ENCODE measurements at regions not wholly inside any gene's neighbourhood (a gene's known extent, or its start where the extent isn't known, plus 50 kb on each side); places are given as distances from the start of the nearest gene placed in this dataset.

GRCh38 chr20:62553136-62553837 is 77.5 kb upstream of the GATA5 start:
- DNase-seq (ENCODE audit: low spot score) = no peak
- no peak overlapping the region for H3K27ac ChIP-seq
- intact Hi-C loops (cut with DNase I) = no loop called here
- peaks cover 12% of the 10 kb centered on the region for H3K27me3 ChIP-seq (replicated peaks; ENCODE audit: insufficient read depth)
- peaks cover 3% of the 10 kb centered on the region for H3K4me1 ChIP-seq (replicated peaks)
- 85% methylated on average over 33 of the region's 33 CpGs for WGBS
- no peaks in the 10 kb centered on the region for H3K36me3 ChIP-seq
- H3K4me3 ChIP-seq = no peak overlapping the region
- TF ChIP-seq POLR2AphosphoS5 (IDR thresholded peaks at IDR 0.05) (no peak), CTCF (IDR thresholded peaks at IDR 0.05) (no peak), POLR2A (IDR thresholded peaks at IDR 0.05) (no peak)
- H3K9me3 ChIP-seq = no peaks in the 10 kb centered on the region

GRCh38 chr20:62553838-62554161 is 78.0 kb upstream of the GATA5 start:
- H3K27ac ChIP-seq = no peak overlapping the region
- no peak for DNase-seq (ENCODE audit: low spot score)
- peaks cover 12% of the 10 kb centered on the region for H3K27me3 ChIP-seq (replicated peaks; ENCODE audit: insufficient read depth)
- no peak for TF ChIP-seq POLR2A (IDR thresholded peaks at IDR 0.05)
- TF ChIP-seq POLR2AphosphoS5 (IDR thresholded peaks at IDR 0.05) = no peak
- TF ChIP-seq CTCF (IDR thresholded peaks at IDR 0.05) = no peak
- H3K36me3 ChIP-seq = no peaks in the 10 kb centered on the region
- H3K9me3 ChIP-seq = no peaks in the 10 kb centered on the region
- WGBS = 82% methylated on average over 7 of the region's 7 CpGs
- intact Hi-C loops (cut with DNase I) = no loop called here
- no peak overlapping the region for H3K4me3 ChIP-seq
- peaks cover 3% of the 10 kb centered on the region for H3K4me1 ChIP-seq (replicated peaks)

- Histone ChIP-seq H3K36me3 (no peaks in the 10 kb centered on the region), H3K27me3 (replicated peaks; ENCODE audit: insufficient read depth) (peaks cover 12% of the 10 kb centered on the region), H3K4me1 (replicated peaks) (peaks cover 3% of the 10 kb centered on the region), H3K4me3 (no peak overlapping the region), H3K27ac (no peak overlapping the region), H3K9me3 (no peaks in the 10 kb centered on the region)
- DNase-seq (ENCODE audit: low spot score) = no peak
- 61% methylated on average over 31 of the region's 35 CpGs for WGBS
- intact Hi-C loops (cut with DNase I) = no loop called here
- TF ChIP-seq POLR2A (IDR thresholded peaks at IDR 0.05) = no peak
- TF ChIP-seq POLR2AphosphoS5 (IDR thresholded peaks at IDR 0.05) = no peak
- no peak for TF ChIP-seq CTCF (IDR thresholded peaks at IDR 0.05)
Observed at GRCh38 chr20:62554214-62554897, 78.6 kb upstream of the GATA5 start.

GRCh38 chr20:62554898-62555641 is 79.3 kb upstream of the GATA5 start:
- Histone ChIP-seq H3K27ac (no peak overlapping the region), H3K9me3 (no peaks in the 10 kb centered on the region), H3K36me3 (no peaks in the 10 kb centered on the region), H3K27me3 (replicated peaks; ENCODE audit: insufficient read depth) (peaks cover 12% of the 10 kb centered on the region), H3K4me3 (no peak overlapping the region), H3K4me1 (replicated peaks) (peaks cover 3% of the 10 kb centered on the region)
- no peak for DNase-seq (ENCODE audit: low spot score)
- TF ChIP-seq POLR2AphosphoS5 (IDR thresholded peaks at IDR 0.05) = no peak
- TF ChIP-seq POLR2A (IDR thresholded peaks at IDR 0.05) = no peak
- intact Hi-C loops (cut with DNase I) = no loop called here
- 84% methylated on average over 27 of the region's 27 CpGs for WGBS

- Histone ChIP-seq H3K4me1 (replicated peaks) (peaks cover 3% of the 10 kb centered on the region), H3K9me3 (no peaks in the 10 kb centered on the region), H3K36me3 (no peaks in the 10 kb centered on the region), H3K27me3 (replicated peaks; ENCODE audit: insufficient read depth) (peaks cover 12% of the 10 kb centered on the region), H3K4me3 (no peak overlapping the region), H3K27ac (no peak overlapping the region)
- intact Hi-C loops (cut with DNase I) = no loop called here
- 47% methylated on average over 24 of the region's 29 CpGs for WGBS
- no peak for TF ChIP-seq POLR2AphosphoS5 (IDR thresholded peaks at IDR 0.05)
- no peak for TF ChIP-seq POLR2A (IDR thresholded peaks at IDR 0.05)
- TF ChIP-seq CTCF (IDR thresholded peaks at IDR 0.05) = no peak
- DNase-seq (ENCODE audit: low spot score) = no peak
Observed at GRCh38 chr20:62555642-62556420, 80.0 kb upstream of the GATA5 start.

All from prostate gland (tissue), 2 donors.